IMR-90 (cell line): ENCODE measurements at regions not wholly inside any gene's neighbourhood (a gene's known extent, or its start where the extent isn't known, plus 50 kb on each side); places are given as distances from the start of the nearest gene placed in this dataset.

Experiments
- ATAC-seq: fragments of 200-7000 bp; cut with Tn5 transposase; 2 replicates; pipeline ENCODE4 v1.9.1; 2020; ENCODE audit warnings: low read depth, mild to moderate bottlenecking, moderate library complexity
- BruUV-seq: library from RNA; stranded (reverse); fragments of 400-500 nt; replicated peaks from 2 replicates; lab custom pipeline; 2021; lab: Mats Ljungman, UMichigan
- CTCF ChIA-PET: fragments of 300-600 bp; formaldehyde crosslinking; extraction: SDS; loops from one replicate; lab custom pipeline; 2021; ENCODE audit warnings: antibody characterized with exemption; lab: Yijun Ruan, JAX
- POLR2A ChIA-PET: fragments of 300-600 bp; sonication (Branson Sonifier 250); formaldehyde crosslinking; loops from one replicate; lab custom pipeline; 2022; ENCODE audit warnings: antibody characterized with exemption; ENCODE audit not compliant: unreplicated experiment; lab: Charles Lee
- DNase-seq: peaks from one replicate; pipeline ENCODE4 v3.0.0; 2013
- H2AFZ ChIP-seq: replicated peaks from 2 replicates; pipeline ENCODE3; 2013; ENCODE audit warnings: low read length, mild to moderate bottlenecking; ENCODE audit not compliant: poor library complexity
- H2AK5ac ChIP-seq: 2 replicates; pipeline ENCODE4 v1.6.1; 2013; ENCODE audit warnings: low read depth, low read length, inconsistent platforms
- H2AK9ac ChIP-seq: replicated peaks from 2 replicates; pipeline ENCODE3; 2013; ENCODE audit warnings: mild to moderate bottlenecking, low read depth, low read length, moderate library complexity; ENCODE audit not compliant: poor library complexity
- H2BK120ac ChIP-seq: 2 replicates; pipeline ENCODE4 v1.6.1; 2013; ENCODE audit warnings: low read depth, low read length, inconsistent platforms
- H2BK15ac ChIP-seq: 3 replicates; pipeline ENCODE4 v1.6.1; 2013; ENCODE audit warnings: low read depth, low read length, inconsistent platforms
- H2BK20ac ChIP-seq: 2 replicates; pipeline ENCODE4 v1.6.1; 2013; ENCODE audit warnings: low read depth, mild to moderate bottlenecking, inconsistent platforms, low read length, moderate library complexity
- H2BK5ac ChIP-seq: 2 replicates; pipeline ENCODE4 v1.6.1; 2013; ENCODE audit warnings: mild to moderate bottlenecking, low read depth, low read length, inconsistent platforms; ENCODE audit not compliant: poor library complexity, severe bottlenecking
- H3K14ac ChIP-seq: replicated peaks from 2 replicates; pipeline ENCODE4 v1.6.1; 2013; ENCODE audit warnings: low read depth, low read length, inconsistent platforms
- H3K18ac ChIP-seq: 2 replicates; pipeline ENCODE4 v1.6.1; 2013; ENCODE audit warnings: low read depth, low read length, control low read depth
- H3K23ac ChIP-seq: 2 replicates; pipeline ENCODE4 v1.6.1; 2013; ENCODE audit warnings: low read depth, low read length, inconsistent platforms
- H3K27ac ChIP-seq: 2 replicates; pipeline ENCODE4 v1.5.1; 2013; ENCODE audit warnings: mild to moderate bottlenecking, control low read depth, low read length; ENCODE audit not compliant: insufficient read depth
- H3K27me3 ChIP-seq: 2 replicates; pipeline ENCODE4 v1.6.1; 2013; ENCODE audit warnings: low read length; ENCODE audit not compliant: control insufficient read depth, insufficient read depth
- H3K36me3 ChIP-seq: 2 replicates; pipeline ENCODE4 v1.6.1; 2013; ENCODE audit warnings: low read length, mixed read lengths; ENCODE audit not compliant: control insufficient read depth, insufficient read depth
- H3K4ac ChIP-seq: 2 replicates; pipeline ENCODE4 v1.6.1; 2013; ENCODE audit warnings: low read depth, low read length, inconsistent platforms
- H3K4me1 ChIP-seq: 2 replicates; pipeline ENCODE4 v1.6.1; 2013; ENCODE audit warnings: low read length, mixed read lengths; ENCODE audit not compliant: control insufficient read depth, insufficient read depth
- H3K4me2 ChIP-seq: 2 replicates; pipeline ENCODE4 v1.6.1; 2013; ENCODE audit warnings: low read depth, mild to moderate bottlenecking, control low read depth, low read length, moderate library complexity
- H3K4me3 ChIP-seq: 2 replicates; pipeline ENCODE4 v1.5.1; 2013; ENCODE audit warnings: low read depth, mild to moderate bottlenecking, control low read depth, low read length, moderate library complexity; ENCODE audit not compliant: insufficient read depth
- H3K56ac ChIP-seq: 2 replicates; pipeline ENCODE4 v1.6.1; 2013; ENCODE audit warnings: low read length, inconsistent platforms; ENCODE audit not compliant: insufficient read depth; ENCODE audit errors: extremely low read depth
- H3K79me1 ChIP-seq, 2 experiments: 2 replicates each; pipeline ENCODE4 v1.6.1; 2013; ENCODE audit warnings: low read length in 2 of 2, inconsistent platforms in 1 of 2, low read depth in 1 of 2
- H3K9ac ChIP-seq: 2 replicates; pipeline ENCODE4 v1.6.1; 2013; ENCODE audit warnings: low read depth, low read length, control low read depth
- H3K9me1 ChIP-seq: 2 replicates; pipeline ENCODE4 v1.6.1; 2013; ENCODE audit warnings: low read length, inconsistent platforms; ENCODE audit not compliant: insufficient read depth
- H3K9me3 ChIP-seq: 2 replicates; pipeline ENCODE4 v1.6.1; 2013; ENCODE audit warnings: low read length; ENCODE audit not compliant: control insufficient read depth, insufficient read depth
- H4K20me1 ChIP-seq: 2 replicates; pipeline ENCODE4 v1.6.1; 2013; ENCODE audit warnings: low read length, inconsistent platforms; ENCODE audit not compliant: insufficient read depth
- H4K5ac ChIP-seq: 2 replicates; pipeline ENCODE4 v1.6.1; 2013; ENCODE audit warnings: mild to moderate bottlenecking, low read depth, low read length, control low read depth
- H4K8ac ChIP-seq, 2 experiments: 2 replicates each; pipeline ENCODE4 v1.6.1; 2013; ENCODE audit warnings: low read depth in 2 of 2, low read length in 2 of 2, control low read depth in 1 of 2, inconsistent platforms in 1 of 2
- H4K91ac ChIP-seq: 2 replicates; pipeline ENCODE4 v1.6.1; 2013; ENCODE audit warnings: low read depth, low read length, inconsistent platforms; ENCODE audit not compliant: insufficient read depth
- CEBPB ChIP-seq: IDR thresholded peaks from 2 replicates; pipeline ENCODE4 v1.6.1; 2012; ENCODE audit warnings: low read depth, low read length, improper control_type of control experiment
- CTCF ChIP-seq: conservative IDR thresholded peaks from 2 replicates; pipeline ENCODE4 v1.5.1; 2012; ENCODE audit warnings: mild to moderate bottlenecking, low read depth, low read length, improper control_type of control experiment
- MAFK ChIP-seq: IDR thresholded peaks from 2 replicates; pipeline ENCODE4 v1.6.1; 2012; ENCODE audit warnings: low read depth, low read length, improper control_type of control experiment
- POLR2A ChIP-seq: IDR thresholded peaks from 2 replicates; pipeline ENCODE4 v1.6.1; 2012; ENCODE audit warnings: mild to moderate bottlenecking, low read depth, low read length
- RAD21 ChIP-seq: IDR thresholded peaks from 2 replicates; pipeline ENCODE4 v1.6.1; 2012; ENCODE audit warnings: low read length, improper control_type of control experiment
- RCOR1 ChIP-seq: IDR thresholded peaks from 2 replicates; pipeline ENCODE4 v1.6.1; 2012; ENCODE audit warnings: mild to moderate bottlenecking, low read length, improper control_type of control experiment; ENCODE audit not compliant: insufficient replicate concordance
- RFX5 ChIP-seq: IDR thresholded peaks from 2 replicates; pipeline ENCODE4 v1.8.0; 2012; ENCODE audit warnings: low read depth, mild to moderate bottlenecking, low read length, moderate library complexity
- SMC3 ChIP-seq: fragments of 150-350 bp; IDR thresholded peaks from 2 replicates; pipeline ENCODE4 v1.6.1; 2016; ENCODE audit warnings: low read depth, mild to moderate bottlenecking, antibody characterized with exemption, low read length, moderate library complexity
- dilution Hi-C: fragments of 300-500 bp; cut with HindIII; formaldehyde crosslinking; loops from one replicate; pipeline ENCODE4 v1.14.3; 2018; ENCODE audit warnings: low sequenced_read_pairs; ENCODE audit not compliant: unreplicated experiment
- in situ Hi-C: fragments of 300-500 bp; cut with MboI; formaldehyde crosslinking; loops from 3 replicates; pipeline ENCODE4 v1.14.3; 2019; ENCODE audit warnings: low sequenced_read_pairs, inconsistent platforms, mixed read lengths
- intact Hi-C: fragments of 100-400 bp; cut with micrococcal nuclease; formaldehyde crosslinking; loops from 2 replicates; pipeline ENCODE4 v1.10.0; 2022

GRCh38 chr2:12855508-12855907, 138.8 kb downstream of the TRIB2 start:
- Histone ChIP-seq H3K4ac (peak overlapping the region; percentile 85), H3K9me3 (no peaks in the 10 kb centered on the region), H3K79me1 (no peaks in the 10 kb centered on the region), H3K56ac (no peak overlapping the region), H3K14ac (no peak overlapping the region; the same call in 1 of the 2 replicates), H3K27ac (no peak overlapping the region), H3K4me2 (no peak overlapping the region), H4K8ac (peak overlapping the region in 1 of 2 experiments; percentile 93; a peak in 1 of 4 replicates), H2BK20ac (peak overlapping the region; percentile 95), H2AK9ac (no peak overlapping the region), H3K4me1 (peaks cover 13% of the 10 kb centered on the region), H3K4me3 (no peak overlapping the region), H3K18ac (peak overlapping the region; percentile 96; the same call in 1 of the 2 replicates), H3K36me3 (no peaks in the 10 kb centered on the region), H3K9me1 (peaks cover 14% of the 10 kb centered on the region), H2BK120ac (peak overlapping the region; percentile 96), H4K5ac (peak overlapping the region; percentile 68; the same call in 1 of the 2 replicates), H3K9ac (no peak overlapping the region), H3K23ac (0 out of 2 replicates have a peak overlapping the region, but pooled peaks have one; percentile 32), H2AFZ (no peak overlapping the region), H2AK5ac (peak overlapping the region; percentile 84; the same call in 1 of the 2 replicates), H4K20me1 (no peaks in the 10 kb centered on the region), H3K27me3 (no peaks in the 10 kb centered on the region), H2BK15ac (peak overlapping the region; percentile 82; the same call in 1 of the 3 replicates), H4K91ac (peak overlapping the region; percentile 98; the same call in 1 of the 2 replicates), H2BK5ac (peak overlapping the region; percentile 14)
- in situ Hi-C loops (no loop called here), intact Hi-C loops (no loop called here), dilution Hi-C loops (no loop called here)
- ATAC-seq (no peak), DNase-seq (no peak)
- POLR2A ChIA-PET = no interaction called here
- no TSS peak for BruUV-seq
- CTCF ChIA-PET = interaction anchor here (0.6 kb wide), 1 partner anchor 196 kb away, joined by 3 read pairs; no protein-coding TSS in a partner anchor
- TF ChIP-seq SMC3 = no peak
- TF ChIP-seq RCOR1 = no peak
- TF ChIP-seq POLR2A = no peak
- no peak for TF ChIP-seq CTCF
- no peak for TF ChIP-seq RAD21
- no peak for TF ChIP-seq RFX5
- TF ChIP-seq MAFK = no peak
- TF ChIP-seq CEBPB = no peak
